Upper lobe of left lung (tissue), 6 donors: ENCODE measurements at regions not wholly inside any gene's neighbourhood (a gene's known extent, or its start where the extent isn't known, plus 50 kb on each side); places are given as distances from the start of the nearest gene placed in this dataset.

Source experiments
- ATAC-seq, 2 donors: fragments of 200-7000 bp; cut with Tn5 transposase; one replicate each; pipeline ENCODE4 v1.9.1; 2022; ENCODE audit warnings: mild to moderate bottlenecking in 2 of 2, moderate library complexity in 2 of 2; ENCODE audit not compliant: low FRiP score in 2 of 2
- DNase-seq, 2 donors: peaks; one replicate each; pipeline ENCODE4 v3.0.0-alpha.2; 2019 to 2020
- H3K27ac ChIP-seq, 4 donors: fragments of 200-600 bp; sonication (generic); one replicate each; pipeline ENCODE4 v1.5.1; 2016 to 2019
- H3K27me3 ChIP-seq, 4 donors: fragments of 200-600 bp; sonication (generic); one replicate each; pipeline ENCODE4 v1.5.1; 2017 to 2019
- H3K36me3 ChIP-seq, 4 donors: fragments of 200-600 bp; sonication (generic); one replicate each; pipeline ENCODE4 v1.5.1; 2016 to 2019
- H3K4me1 ChIP-seq, 4 donors: fragments of 200-600 bp; sonication (generic); one replicate each; pipeline ENCODE4 v1.5.1; 2018 to 2019
- H3K4me3 ChIP-seq, 4 donors: fragments of 200-600 bp; sonication (generic); one replicate each; pipeline ENCODE4 v1.5.1; 2017 to 2019; ENCODE audit warnings: mild to moderate bottlenecking in 2 of 4, moderate library complexity in 1 of 4
- H3K9me3 ChIP-seq, 4 donors: fragments of 200-600 bp; sonication (generic); one replicate each; pipeline ENCODE4 v1.5.1; 2018 to 2019
- EP300 ChIP-seq, 4 donors: sonication (generic); formaldehyde crosslinking; IDR thresholded peaks; one replicate each; pipeline ENCODE4 v1.5.1; 2017; ENCODE audit warnings: antibody characterized with exemption in 4 of 4, control low read depth in 2 of 4
- POLR2A ChIP-seq, 4 donors: fragments of 450-650 bp; IDR thresholded peaks; one replicate each; pipeline ENCODE4 v1.5.1; 2016 to 2017; ENCODE audit warnings: antibody characterized with exemption in 4 of 4, mild to moderate bottlenecking in 2 of 4
- POLR2AphosphoS5 ChIP-seq, 2 donors: sonication (generic); formaldehyde crosslinking; IDR thresholded peaks; one replicate each; pipeline ENCODE4 v1.5.1; 2017; ENCODE audit warnings: antibody characterized with exemption in 2 of 2
- WGBS, 2 donors: methylation state at CpG; one replicate each; pipeline ENCODE4 v1.1.5; 2017 to 2018; 5-methylcytosine and 5-hydroxymethylcytosine counted together
- TF ChIP-seq, protein P1 (sequence below), 6 experiments: fragments of 450-650 bp in 4 of 6; fragments of 200-600 bp in 2 of 6; sonication (generic) in 2 of 6; IDR thresholded peaks; one replicate each; pipeline ENCODE4 v1.5.1; 2016 to 2019; ENCODE audit warnings: antibody characterized with exemption in 6 of 6
- donor health status: DM: no; HTN: no; CAD: no; lungs with moderate emphysema.
- donor health status: DM: no; HTN: yes; CAD: no; lungs with severe emphysema.

DNA sequence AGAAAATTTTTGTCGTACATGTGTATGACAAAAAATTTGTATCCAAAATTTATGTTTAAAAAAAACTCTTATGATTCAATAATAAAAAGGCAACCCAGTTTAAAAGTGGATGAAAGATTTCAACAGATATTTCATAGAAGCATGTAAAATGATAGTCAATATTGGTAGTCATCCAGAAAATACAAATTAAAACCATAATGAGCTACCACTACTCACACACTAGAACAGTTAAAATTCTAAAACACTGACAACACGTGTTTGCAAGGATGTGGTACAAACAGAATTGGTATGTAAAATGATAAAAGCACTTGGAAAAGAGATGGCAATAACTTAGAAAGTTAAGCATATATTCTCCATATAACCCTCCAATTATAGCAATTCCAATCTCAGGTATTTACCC lies 303.0 kb upstream of the NR2F2 start:
- H3K4me1 ChIP-seq = no peaks in the 10 kb centered on the region
- no peak overlapping the region for H3K27ac ChIP-seq
- no peak overlapping the region for H3K4me3 ChIP-seq
- H3K27me3 ChIP-seq = no peaks in the 10 kb centered on the region
- ATAC-seq (no peak), DNase-seq (no peak)
- WGBS, 2 donors = 87 to 95% methylated on average over 2 of the region's 2 CpGs
- no peaks in the 10 kb centered on the region for H3K36me3 ChIP-seq
- TF ChIP-seq, protein P1, sequence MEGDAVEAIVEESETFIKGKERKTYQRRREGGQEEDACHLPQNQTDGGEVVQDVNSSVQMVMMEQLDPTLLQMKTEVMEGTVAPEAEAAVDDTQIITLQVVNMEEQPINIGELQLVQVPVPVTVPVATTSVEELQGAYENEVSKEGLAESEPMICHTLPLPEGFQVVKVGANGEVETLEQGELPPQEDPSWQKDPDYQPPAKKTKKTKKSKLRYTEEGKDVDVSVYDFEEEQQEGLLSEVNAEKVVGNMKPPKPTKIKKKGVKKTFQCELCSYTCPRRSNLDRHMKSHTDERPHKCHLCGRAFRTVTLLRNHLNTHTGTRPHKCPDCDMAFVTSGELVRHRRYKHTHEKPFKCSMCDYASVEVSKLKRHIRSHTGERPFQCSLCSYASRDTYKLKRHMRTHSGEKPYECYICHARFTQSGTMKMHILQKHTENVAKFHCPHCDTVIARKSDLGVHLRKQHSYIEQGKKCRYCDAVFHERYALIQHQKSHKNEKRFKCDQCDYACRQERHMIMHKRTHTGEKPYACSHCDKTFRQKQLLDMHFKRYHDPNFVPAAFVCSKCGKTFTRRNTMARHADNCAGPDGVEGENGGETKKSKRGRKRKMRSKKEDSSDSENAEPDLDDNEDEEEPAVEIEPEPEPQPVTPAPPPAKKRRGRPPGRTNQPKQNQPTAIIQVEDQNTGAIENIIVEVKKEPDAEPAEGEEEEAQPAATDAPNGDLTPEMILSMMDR (IDR thresholded peaks at IDR 0.05) = no peak
- TF ChIP-seq EP300 (IDR thresholded peaks at IDR 0.05) (no peak), POLR2A (IDR thresholded peaks at IDR 0.05) (no peak), POLR2AphosphoS5 (IDR thresholded peaks at IDR 0.05) (no peak)
- peaks cover 0 to 3% (median 0%) of the 10 kb centered on the region in 4 donors for H3K9me3 ChIP-seq

DNA sequence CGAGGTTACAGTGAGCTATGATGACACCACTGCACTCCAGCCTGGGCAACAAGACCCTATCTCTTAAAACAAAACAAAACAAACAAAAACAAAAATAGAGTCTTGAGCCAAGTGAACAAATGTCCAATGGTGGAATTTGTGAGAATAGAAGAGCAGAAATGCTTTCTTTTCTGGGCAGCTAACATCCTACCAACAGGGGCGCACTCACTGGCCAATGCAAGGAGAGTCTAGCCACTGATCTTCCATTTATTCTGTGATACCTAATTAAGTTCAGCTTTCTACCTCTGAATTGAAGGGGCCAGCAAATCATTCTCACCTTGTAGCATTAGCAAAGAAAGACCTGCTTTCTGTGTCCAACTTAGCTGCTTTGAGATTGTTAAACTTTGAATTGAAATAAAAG lies 301.9 kb upstream of the NR2F2 start:
- TF ChIP-seq, protein P1 (IDR thresholded peaks at IDR 0.05) = no peak
- TF ChIP-seq POLR2AphosphoS5 (IDR thresholded peaks at IDR 0.05) = no peak
- 84 to 88% methylated on average over 2 of the region's 2 CpGs for WGBS, 2 donors
- DNase-seq (no peak), ATAC-seq (no peak)
- Histone ChIP-seq H3K9me3 (no peaks in the 10 kb centered on the region), H3K27me3 (no peaks in the 10 kb centered on the region), H3K27ac (no peak overlapping the region), H3K4me1 (no peaks in the 10 kb centered on the region), H3K4me3 (no peak overlapping the region), H3K36me3 (no peaks in the 10 kb centered on the region)

DNA sequence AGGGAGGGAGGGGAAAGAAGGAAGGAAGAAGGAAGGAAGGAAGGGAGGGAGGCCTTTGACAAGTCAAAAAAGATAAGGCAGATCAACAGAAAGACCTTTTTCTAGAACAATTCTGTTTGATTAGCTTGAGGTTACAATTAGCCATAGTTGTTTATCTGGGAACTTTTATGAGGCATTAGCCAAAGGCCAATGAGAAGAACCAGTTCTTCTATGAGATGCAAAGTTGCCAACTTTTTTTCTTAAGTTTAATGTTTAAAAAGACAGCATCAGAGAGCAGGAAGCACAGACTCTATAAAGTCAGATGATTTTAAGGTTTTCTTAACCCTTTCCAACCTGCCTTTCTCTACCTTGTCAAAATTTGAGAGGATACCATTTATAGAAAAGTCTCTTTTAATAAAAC lies 301.3 kb upstream of the NR2F2 start:
- DNase-seq (no peak), ATAC-seq (no peak)
- H3K27me3 ChIP-seq = no peaks in the 10 kb centered on the region
- TF ChIP-seq POLR2A (IDR thresholded peaks at IDR 0.05) (no peak), EP300 (IDR thresholded peaks at IDR 0.05) (no peak), POLR2AphosphoS5 (IDR thresholded peaks at IDR 0.05) (no peak)
- TF ChIP-seq, protein P1 (IDR thresholded peaks at IDR 0.05) = no peak
- no peak overlapping the region for H3K4me3 ChIP-seq
- H3K36me3 ChIP-seq = no peaks in the 10 kb centered on the region
- H3K27ac ChIP-seq = no peak overlapping the region
- H3K4me1 ChIP-seq = no peaks in the 10 kb centered on the region
- H3K9me3 ChIP-seq = no peaks in the 10 kb centered on the region

DNA sequence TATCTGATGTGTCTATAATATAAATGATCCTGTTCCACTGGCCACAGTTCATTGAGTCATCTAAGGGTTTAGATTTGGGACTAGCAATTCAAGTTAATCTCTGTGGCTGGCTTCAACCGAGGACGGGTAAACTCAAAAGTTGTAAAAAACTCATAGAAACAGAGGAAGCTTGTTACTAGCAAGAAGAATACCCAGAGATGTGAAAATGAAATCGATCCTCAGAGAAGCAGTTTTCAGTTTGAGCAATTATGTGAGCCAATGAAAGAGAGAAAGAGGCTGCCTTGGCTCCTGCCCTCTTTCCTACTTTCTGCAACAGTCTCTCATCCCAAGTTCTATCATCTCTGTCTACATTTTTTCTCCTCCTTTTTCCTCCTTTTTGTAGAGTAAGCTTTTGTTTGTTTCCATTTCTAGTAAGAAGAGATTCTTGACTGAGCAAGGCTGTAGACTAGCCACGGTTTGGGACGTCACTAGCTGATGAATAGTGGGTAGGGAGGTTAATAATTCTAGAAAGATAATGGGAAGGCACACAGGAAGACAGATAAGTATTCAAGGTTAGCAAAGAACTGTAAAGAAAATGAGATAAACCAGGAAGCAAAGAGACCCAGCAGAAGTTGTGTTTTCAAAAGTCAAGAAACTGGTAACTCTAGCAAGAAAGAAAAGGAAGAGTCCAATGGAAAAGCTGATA lies 298.9 kb upstream of the NR2F2 start:
- Histone ChIP-seq H3K9me3 (no peaks in the 10 kb centered on the region), H3K27me3 (no peaks in the 10 kb centered on the region), H3K36me3 (no peaks in the 10 kb centered on the region), H3K4me3 (no peak overlapping the region), H3K4me1 (no peaks in the 10 kb centered on the region), H3K27ac (no peak overlapping the region)
- TF ChIP-seq POLR2AphosphoS5 (IDR thresholded peaks at IDR 0.05) (no peak), POLR2A (IDR thresholded peaks at IDR 0.05) (no peak)
- TF ChIP-seq, protein P1 (IDR thresholded peaks at IDR 0.05) = no peak
- DNase-seq (no peak), ATAC-seq (no peak)
- 87 to 89% methylated on average over 5 of the region's 5 CpGs for WGBS, 2 donors

DNA sequence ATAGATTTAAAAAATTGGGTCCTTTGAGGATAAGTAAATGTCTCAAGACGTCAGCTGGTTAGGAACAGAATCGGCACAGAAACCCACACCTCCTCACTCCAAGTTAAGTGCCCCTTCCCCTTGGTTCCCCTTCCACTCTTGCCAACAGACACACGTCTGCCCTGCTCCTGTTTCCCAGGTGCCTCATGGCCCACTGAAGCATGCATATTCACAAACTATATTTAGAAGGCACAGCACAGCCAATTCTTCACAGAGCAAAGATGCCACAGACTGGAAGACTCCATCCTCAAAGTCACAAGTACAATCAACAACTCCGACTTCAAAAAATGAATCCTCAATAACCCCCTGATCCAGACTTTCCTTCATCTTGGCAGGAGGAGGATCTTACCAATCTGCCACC lies 295.4 kb upstream of the NR2F2 start:
- ATAC-seq = no peak
- Histone ChIP-seq H3K9me3 (no peaks in the 10 kb centered on the region), H3K36me3 (no peaks in the 10 kb centered on the region), H3K27ac (no peak overlapping the region), H3K27me3 (no peaks in the 10 kb centered on the region), H3K4me3 (no peak overlapping the region), H3K4me1 (no peaks in the 10 kb centered on the region)
- TF ChIP-seq, protein P1 (IDR thresholded peaks at IDR 0.05) = no peak
- TF ChIP-seq EP300 (IDR thresholded peaks at IDR 0.05) = no peak
- TF ChIP-seq POLR2A (IDR thresholded peaks at IDR 0.05) = no peak
- no peak for DNase-seq
- 82 to 93% methylated on average over 4 of the region's 4 CpGs for WGBS, 2 donors
